HepG2 (cell line): ENCODE measurements at regions not wholly inside any gene's neighbourhood (a gene's known extent, or its start where the extent isn't known, plus 50 kb on each side); places are given as distances from the start of the nearest gene placed in this dataset.

Experiments
- ATAC-seq: fragments of 200-7000 bp; cut with Tn5 transposase; 3 replicates; pipeline ENCODE4 v1.9.1; 2020; ENCODE audit warnings: mild to moderate bottlenecking, moderate library complexity
- BruUV-seq: library from RNA; stranded (reverse); fragments of 400-500 nt; replicated peaks from 2 replicates; lab custom pipeline; 2021; lab: Mats Ljungman, UMichigan
- CTCF ChIA-PET: fragments of 300-600 bp; formaldehyde crosslinking; extraction: SDS; loops from one replicate; lab custom pipeline; 2021; ENCODE audit warnings: low total read pairs, inconsistent platforms, low intra/inter-chr PET ratio; lab: Yijun Ruan, JAX
- POLR2A ChIA-PET: fragments of 350-600 bp; sonication (Branson Sonifier 250); formaldehyde crosslinking; loops from one replicate; lab custom pipeline; 2020; ENCODE audit warnings: antibody characterized with exemption, inconsistent platforms; lab: Yijun Ruan, JAX
- DNase-seq: peaks from one replicate; pipeline ENCODE4 v3.0.0-alpha.2; 2015; ENCODE audit warnings: low spot score
- FAIRE-seq: peaks from 3 replicates; lab custom pipeline; 2011; peaks lifted over from hg19 to GRCh38; lab: Jason Lieb, UNC
- H2AFZ ChIP-seq: one replicate; pipeline ENCODE4 v1.6.1; 2011; ENCODE audit warnings: low read length, inconsistent platforms
- H3K27ac ChIP-seq: fragments of 300-600 bp; 3 replicates; pipeline ENCODE4 v1.8.0; 2011; ENCODE audit warnings: mixed run types, mild to moderate bottlenecking, mixed read lengths, low read length, inconsistent platforms; ENCODE audit not compliant: insufficient read depth; ENCODE audit errors: extremely low read length
- H3K27me3 ChIP-seq, 2 experiments: fragments of 200-600 bp in 1 of 2; 2 replicates in 1 of 2; 3 replicates in 1 of 2; pipeline versions ENCODE4 v1.6.0 to v1.8.0; 2011; ENCODE audit warnings: low read length in 2 of 2, mild to moderate bottlenecking in 2 of 2, moderate library complexity in 2 of 2, inconsistent platforms in 1 of 2; ENCODE audit not compliant: insufficient read depth in 2 of 2, control insufficient read depth in 1 of 2
- H3K36me3 ChIP-seq, 2 experiments: fragments of 200-600 bp in 1 of 2; replicated peaks in 1 of 2; 2 replicates in 1 of 2; 3 replicates in 1 of 2; pipeline versions ENCODE4 v1.5.1 to v1.8.0; 2011; ENCODE audit warnings: low read length in 2 of 2, inconsistent platforms in 1 of 2; ENCODE audit not compliant: insufficient read depth in 2 of 2, control insufficient read depth in 1 of 2
- H3K4me1 ChIP-seq: 2 replicates; pipeline ENCODE4 v1.5.1; 2012; ENCODE audit warnings: low read length, inconsistent platforms; ENCODE audit not compliant: insufficient read depth
- H3K4me2 ChIP-seq: 2 replicates; pipeline ENCODE4 v1.6.0; 2011; ENCODE audit warnings: low read depth, low read length, inconsistent platforms
- H3K4me3 ChIP-seq, 3 experiments: fragments of 200-600 bp in 1 of 3; sonication (generic), shearing (Covaris generic) in 1 of 3; replicated peaks in 1 of 3; 2 replicates each; pipeline ENCODE4 v1.5.1; 2011 to 2016; ENCODE audit warnings: low read length in 3 of 3, inconsistent platforms in 2 of 3, low read depth in 2 of 3, mild to moderate bottlenecking in 2 of 3, control low read depth in 1 of 3, mixed read lengths in 1 of 3; ENCODE audit not compliant: insufficient read depth in 1 of 3
- H3K79me2 ChIP-seq: one replicate; pipeline ENCODE4 v1.6.1; 2011; ENCODE audit warnings: low read length, inconsistent platforms; ENCODE audit not compliant: insufficient read depth
- H3K9ac ChIP-seq: 2 replicates; pipeline ENCODE4 v1.6.0; 2011; ENCODE audit warnings: mild to moderate bottlenecking, low read depth, low read length, inconsistent platforms; ENCODE audit not compliant: insufficient read depth
- H3K9me3 ChIP-seq: 2 replicates; pipeline ENCODE4 v1.5.1; 2012; ENCODE audit warnings: mild to moderate bottlenecking, low read length
- H4K20me1 ChIP-seq: 2 replicates; pipeline ENCODE4 v1.6.0; 2011; ENCODE audit warnings: inconsistent platforms, mild to moderate bottlenecking, low read length, moderate library complexity; ENCODE audit not compliant: insufficient read depth
- HHEX ChIP-seq: IDR thresholded peaks from 2 replicates; pipeline ENCODE4 v1.6.1; 2016; ENCODE audit warnings: control low read depth
- IRF9 ChIP-seq: sonication (generic); formaldehyde crosslinking; IDR thresholded peaks from 2 replicates; pipeline ENCODE4 v1.8.0; 2022; ENCODE audit warnings: missing genetic modification reagents, mild to moderate bottlenecking, borderline replicate concordance
- MAFF ChIP-seq: IDR thresholded peaks from 2 replicates; pipeline ENCODE4 v1.6.1; 2011; ENCODE audit warnings: low read depth, low read length, improper control_type of control experiment
- MAFK ChIP-seq, 2 experiments: IDR thresholded peaks in 1 of 2; conservative IDR thresholded peaks in 1 of 2; 2 replicates each; pipeline ENCODE4 v1.6.1; 2011; ENCODE audit warnings: improper control_type of control experiment in 2 of 2, low read length in 2 of 2
- RBM39 ChIP-seq: fragments of 200-400 bp; formaldehyde crosslinking; IDR thresholded peaks from one replicate; pipeline ENCODE4 v1.6.1; 2018; ENCODE audit warnings: antibody characterized with exemption, mild to moderate bottlenecking, low read depth, low read length; ENCODE audit not compliant: poor library complexity, severe bottlenecking
- RFXANK ChIP-seq: IDR thresholded peaks from 2 replicates; pipeline ENCODE4 v1.6.1; 2016
- SMYD3 ChIP-seq: sonication (generic); formaldehyde crosslinking; IDR thresholded peaks from 2 replicates; pipeline ENCODE4 v1.8.1; 2023; ENCODE audit warnings: mild to moderate bottlenecking, missing genetic modification reagents
- WGBS: methylation state at CpG from one replicate; pipeline ENCODE4 v1.1.6; 2017; ENCODE audit warnings: low lambda C conversion rate; 5-methylcytosine and 5-hydroxymethylcytosine counted together
- in situ Hi-C: cut with HindIII; loops from 2 replicates; pipeline ENCODE4 v1.10.0; 2017; ENCODE audit warnings: low pct_unique_long_range_greater_than_20kb; ENCODE audit not compliant: extremely low pct_ligation_motif_present
- intact Hi-C: fragments of 100-400 bp; cut with micrococcal nuclease; formaldehyde crosslinking; loops from one replicate; pipeline ENCODE4 v1.10.0; 2022; ENCODE audit not compliant: unreplicated experiment

GRCh38 chr12:73984552-73984951, 553.1 kb upstream of the ATXN7L3B start:
- no peaks in the 10 kb centered on the region for H3K9me3 ChIP-seq
- no peak overlapping the region for H3K9ac ChIP-seq
- CTCF ChIA-PET, result no interaction called here
- H3K79me2 ChIP-seq, result no peaks in the 10 kb centered on the region
- H3K27ac ChIP-seq, result no peak overlapping the region
- H3K36me3 ChIP-seq, result no peaks in the 10 kb centered on the region
- no TSS peak for BruUV-seq
- no peaks in the 10 kb centered on the region for H3K4me1 ChIP-seq
- intact Hi-C loops, result no loop called here
- in situ Hi-C loops, result no loop called here
- 100% methylated on average over 1 of the region's 1 CpG for WGBS
- no peaks in the 10 kb centered on the region for H4K20me1 ChIP-seq
- DNase-seq (no peak), FAIRE-seq (no peak), ATAC-seq (no peak)
- POLR2A ChIA-PET, result no interaction called here
- no peak overlapping the region for H3K4me2 ChIP-seq
- TF ChIP-seq RFXANK (CRISPR knock-in tag) (no peak), IRF9 (no peak)
- no peak overlapping the region for H2AFZ ChIP-seq
- H3K4me3 ChIP-seq, result no peak overlapping the region
- no peaks in the 10 kb centered on the region for H3K27me3 ChIP-seq

GRCh38 chr12:73991138-73991537, 546.5 kb upstream of the ATXN7L3B start:
- H3K4me2 ChIP-seq, result no peak overlapping the region
- ATAC-seq (no peak), DNase-seq (no peak), FAIRE-seq (no peak)
- no peak overlapping the region for H3K27ac ChIP-seq
- peak; percentile 55 to 83 for TF ChIP-seq MAFK (conservative IDR thresholded peaks at IDR 0.05 in 1 of 2, IDR thresholded peaks at IDR 0.05 in 1 of 2; ENCODE audit: low read length in 2 of 2)
- TF ChIP-seq SMYD3 (CRISPR knock-in tag), result no peak
- TF ChIP-seq MAFF, result peak; percentile 67; the same call in 1 of the 2 replicates
- TF ChIP-seq RBM39, result no peak
- no peak for TF ChIP-seq HHEX (CRISPR knock-in tag)
- H3K79me2 ChIP-seq, result no peaks in the 10 kb centered on the region
- no TSS peak for BruUV-seq
- no peak overlapping the region for H3K4me3 ChIP-seq
- H3K9me3 ChIP-seq, result no peaks in the 10 kb centered on the region
- H2AFZ ChIP-seq, result no peak overlapping the region
- intact Hi-C loops (no loop called here), in situ Hi-C loops (no loop called here)
- H3K36me3 ChIP-seq, result no peaks in the 10 kb centered on the region
- WGBS, result 3% methylated on average over 3 of the region's 3 CpGs
- H3K4me1 ChIP-seq, result no peaks in the 10 kb centered on the region
- ChIA-PET CTCF (no interaction called here), POLR2A (no interaction called here)
- no peaks in the 10 kb centered on the region for H4K20me1 ChIP-seq
- no peak overlapping the region for H3K9ac ChIP-seq
- no peaks in the 10 kb centered on the region for H3K27me3 ChIP-seq
